SK-N-SH treated with all-trans-retinoic acid at 6 μM for 48 hours (cell line): ENCODE measurements at regions not wholly inside any gene's neighbourhood (a gene's known extent, or its start where the extent isn't known, plus 50 kb on each side); places are given as distances from the start of the nearest gene placed in this dataset.

Experiments
- ATAC-seq: fragments of 200-7000 bp; cut with Tn5 transposase; 3 replicates; pipeline ENCODE4 v1.9.1; 2020; ENCODE audit warnings: mild to moderate bottlenecking, moderate library complexity
- ARNTL ChIP-seq: fragments of 450-650 bp; formaldehyde crosslinking; IDR thresholded peaks from 2 replicates; pipeline ENCODE4 v1.5.0; 2020; ENCODE audit warnings: low read depth, mild to moderate bottlenecking, moderate library complexity, borderline replicate concordance
- BACH2 ChIP-seq: fragments of 250-450 bp; sonication (Bioruptor Pico); IDR thresholded peaks from 2 replicates; pipeline ENCODE4 v1.9.0; 2021; ENCODE audit warnings: mild to moderate bottlenecking, borderline replicate concordance
- CSDC2 ChIP-seq: fragments of 250-450 bp; sonication (Bioruptor Pico); IDR thresholded peaks from 2 replicates; pipeline ENCODE4 v1.5.0; 2020; ENCODE audit warnings: mild to moderate bottlenecking, moderate library complexity
- CSRNP3 ChIP-seq: fragments of 250-450 bp; sonication (Bioruptor Pico); IDR thresholded peaks from 2 replicates; pipeline ENCODE4 v1.5.1; 2021; ENCODE audit warnings: mild to moderate bottlenecking, moderate library complexity
- GLIS3 ChIP-seq: fragments of 250-450 bp; sonication (Bioruptor Pico); IDR thresholded peaks from 2 replicates; pipeline ENCODE4 v1.5.0; 2020; ENCODE audit warnings: mild to moderate bottlenecking, moderate library complexity
- ISL1 ChIP-seq: fragments of 250-450 bp; sonication (Bioruptor Pico); IDR thresholded peaks from 2 replicates; pipeline ENCODE4 v2.1.2; 2022; ENCODE audit warnings: mild to moderate bottlenecking, moderate library complexity
- OSR1 ChIP-seq: fragments of 250-450 bp; sonication (Bioruptor Pico); IDR thresholded peaks from 2 replicates; pipeline ENCODE4 v1.8.0; 2022; ENCODE audit warnings: moderate library complexity, mild to moderate bottlenecking, inconsistent platforms
- PPARA ChIP-seq: fragments of 250-450 bp; sonication (Bioruptor Pico); IDR thresholded peaks from 2 replicates; pipeline ENCODE4 v1.5.0; 2020; ENCODE audit warnings: mild to moderate bottlenecking, borderline replicate concordance
- RARB ChIP-seq: fragments of 250-450 bp; sonication (Bioruptor Pico); IDR thresholded peaks from 2 replicates; pipeline ENCODE4 v1.8.0; 2021; ENCODE audit warnings: mild to moderate bottlenecking, moderate library complexity
- SNAI2 ChIP-seq: fragments of 250-450 bp; sonication (Bioruptor Pico); IDR thresholded peaks from 2 replicates; pipeline ENCODE4 v1.5.0; 2020; ENCODE audit warnings: mild to moderate bottlenecking, moderate library complexity
- TCF4 ChIP-seq: fragments of 250-450 bp; sonication (Bioruptor Pico); IDR thresholded peaks from 2 replicates; pipeline ENCODE4 v1.8.0; 2021; ENCODE audit warnings: mild to moderate bottlenecking, moderate library complexity, borderline replicate concordance
- TOX ChIP-seq: fragments of 250-450 bp; sonication (Bioruptor Pico); IDR thresholded peaks from 2 replicates; pipeline ENCODE4 v1.8.0; 2021; ENCODE audit warnings: mild to moderate bottlenecking, moderate library complexity, borderline replicate concordance
- ZC3H10 ChIP-seq: fragments of 250-450 bp; sonication (Bioruptor Pico); IDR thresholded peaks from 2 replicates; pipeline ENCODE4 v1.5.1; 2021; ENCODE audit warnings: mild to moderate bottlenecking, moderate library complexity
- ZFP3 ChIP-seq: fragments of 250-450 bp; sonication (Bioruptor Pico); IDR thresholded peaks from 2 replicates; pipeline ENCODE4 v1.5.0; 2020; ENCODE audit warnings: mild to moderate bottlenecking, moderate library complexity
- ZFP30 ChIP-seq: fragments of 450-650 bp; formaldehyde crosslinking; IDR thresholded peaks from 2 replicates; pipeline ENCODE4 v1.5.0; 2022; ENCODE audit warnings: mild to moderate bottlenecking, moderate library complexity
- ZNF565 ChIP-seq: fragments of 450-650 bp; formaldehyde crosslinking; conservative IDR thresholded peaks from 2 replicates; pipeline ENCODE4 v1.5.0; 2020; ENCODE audit warnings: low read depth, mild to moderate bottlenecking, moderate library complexity
- ZNF70 ChIP-seq: fragments of 450-650 bp; formaldehyde crosslinking; IDR thresholded peaks from 2 replicates; pipeline ENCODE4 v1.5.0; 2020; ENCODE audit warnings: mild to moderate bottlenecking, moderate library complexity
- TF ChIP-seq, protein P1 (sequence below): fragments of 250-450 bp; sonication (Bioruptor Pico); IDR thresholded peaks from 2 replicates; pipeline ENCODE4 v1.5.1; 2020; ENCODE audit warnings: low read depth, mild to moderate bottlenecking, moderate library complexity
- TF ChIP-seq, protein P2 (sequence below): fragments of 250-450 bp; sonication (Bioruptor Pico); IDR thresholded peaks from 2 replicates; pipeline ENCODE4 v1.8.0; 2021; ENCODE audit warnings: low read depth, mild to moderate bottlenecking, moderate library complexity, borderline replicate concordance
- TF ChIP-seq, protein P3 (sequence below): fragments of 250-450 bp; sonication (Bioruptor Pico); IDR thresholded peaks from 2 replicates; pipeline ENCODE4 v1.5.0; 2020; ENCODE audit warnings: mild to moderate bottlenecking, moderate library complexity

DNA sequence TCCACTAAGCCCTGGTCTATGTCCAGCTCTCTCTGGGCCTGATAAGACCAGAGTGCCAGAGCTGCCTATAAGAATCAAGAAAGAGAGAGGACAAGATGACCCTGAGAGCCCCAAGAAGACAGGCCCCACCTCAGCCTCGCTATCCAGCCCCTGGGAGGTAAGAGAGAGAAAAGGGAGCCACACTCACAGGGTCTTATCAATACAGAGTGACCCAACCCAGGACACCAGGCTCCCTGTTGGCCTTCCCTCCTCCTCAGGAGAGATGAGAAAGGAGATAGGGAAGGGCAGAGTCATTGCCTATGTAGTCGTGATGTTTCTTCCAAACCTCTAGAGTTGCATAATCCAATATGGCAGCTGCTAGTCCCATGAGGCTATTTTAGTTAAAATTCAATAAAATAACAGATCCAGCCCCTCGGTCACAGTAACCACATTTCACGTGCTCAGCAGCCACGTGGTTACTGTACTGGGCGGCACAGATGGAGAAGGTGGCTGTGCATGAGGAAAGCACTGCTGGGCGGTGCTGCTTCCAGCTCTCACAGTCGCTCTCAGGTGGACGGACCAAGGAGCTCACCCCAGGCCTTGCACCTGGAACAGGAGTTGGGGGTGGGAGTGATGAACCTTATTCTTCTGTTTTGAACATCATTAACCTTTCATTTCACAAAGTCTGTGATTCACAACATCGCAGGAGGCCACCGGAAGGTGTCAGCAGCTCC lies 525.8 kb downstream of the SHQ1 start:
- TF ChIP-seq RARB (CRISPR knock-in tag): no peak
- no peak for TF ChIP-seq ISL1 (CRISPR knock-in tag)
- no peak for TF ChIP-seq OSR1 (CRISPR knock-in tag)
- TF ChIP-seq CSDC2 (CRISPR knock-in tag): no peak
- TF ChIP-seq ZC3H10: no peak
- no peak for TF ChIP-seq ZNF70
- TF ChIP-seq, protein P1, sequence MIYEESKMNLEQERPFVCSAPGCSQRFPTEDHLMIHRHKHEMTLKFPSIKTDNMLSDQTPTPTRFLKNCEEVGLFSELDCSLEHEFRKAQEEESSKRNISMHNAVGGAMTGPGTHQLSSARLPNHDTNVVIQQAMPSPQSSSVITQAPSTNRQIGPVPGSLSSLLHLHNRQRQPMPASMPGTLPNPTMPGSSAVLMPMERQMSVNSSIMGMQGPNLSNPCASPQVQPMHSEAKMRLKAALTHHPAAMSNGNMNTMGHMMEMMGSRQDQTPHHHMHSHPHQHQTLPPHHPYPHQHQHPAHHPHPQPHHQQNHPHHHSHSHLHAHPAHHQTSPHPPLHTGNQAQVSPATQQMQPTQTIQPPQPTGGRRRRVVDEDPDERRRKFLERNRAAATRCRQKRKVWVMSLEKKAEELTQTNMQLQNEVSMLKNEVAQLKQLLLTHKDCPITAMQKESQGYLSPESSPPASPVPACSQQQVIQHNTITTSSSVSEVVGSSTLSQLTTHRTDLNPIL (CRISPR knock-in tag): no peak
- no peak for TF ChIP-seq CSRNP3
- no peak for TF ChIP-seq ZFP30 (CRISPR knock-in tag)
- no peak for ATAC-seq

- TF ChIP-seq TOX (CRISPR knock-in tag) (no peak), SNAI2 (CRISPR knock-in tag) (no peak), GLIS3 (CRISPR knock-in tag) (no peak), TCF4 (CRISPR knock-in tag) (no peak), ZFP30 (CRISPR knock-in tag) (no peak), ZNF565 (CRISPR knock-in tag) (no peak), CSDC2 (CRISPR knock-in tag) (no peak), OSR1 (CRISPR knock-in tag) (no peak), BACH2 (CRISPR knock-in tag) (no peak), PPARA (CRISPR knock-in tag) (no peak), RARB (CRISPR knock-in tag) (no peak), ZFP3 (CRISPR knock-in tag) (no peak), ZNF70 (no peak)
- TF ChIP-seq, protein P1 (CRISPR knock-in tag): no peak
- TF ChIP-seq, protein P2, sequence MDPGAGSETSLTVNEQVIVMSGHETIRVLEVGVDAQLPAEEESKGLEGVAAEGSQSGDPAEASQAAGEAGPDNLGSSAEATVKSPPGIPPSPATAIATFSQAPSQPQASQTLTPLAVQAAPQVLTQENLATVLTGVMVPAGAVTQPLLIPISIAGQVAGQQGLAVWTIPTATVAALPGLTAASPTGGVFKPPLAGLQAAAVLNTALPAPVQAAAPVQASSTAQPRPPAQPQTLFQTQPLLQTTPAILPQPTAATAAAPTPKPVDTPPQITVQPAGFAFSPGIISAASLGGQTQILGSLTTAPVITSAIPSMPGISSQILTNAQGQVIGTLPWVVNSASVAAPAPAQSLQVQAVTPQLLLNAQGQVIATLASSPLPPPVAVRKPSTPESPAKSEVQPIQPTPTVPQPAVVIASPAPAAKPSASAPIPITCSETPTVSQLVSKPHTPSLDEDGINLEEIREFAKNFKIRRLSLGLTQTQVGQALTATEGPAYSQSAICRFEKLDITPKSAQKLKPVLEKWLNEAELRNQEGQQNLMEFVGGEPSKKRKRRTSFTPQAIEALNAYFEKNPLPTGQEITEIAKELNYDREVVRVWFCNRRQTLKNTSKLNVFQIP (CRISPR knock-in tag): no peak
- TF ChIP-seq, all 23 proteins: peak for 0
- no peak for ATAC-seq
Observed at GRCh38 chr3:72320955-72321303, 527.3 kb downstream of the SHQ1 start.

GRCh38 chr3:72320095-72320954 lies 527.9 kb downstream of the SHQ1 start:
- no peak for ATAC-seq
- no peak for TF ChIP-seq ARNTL (CRISPR knock-in tag)
- TF ChIP-seq, protein P3, sequence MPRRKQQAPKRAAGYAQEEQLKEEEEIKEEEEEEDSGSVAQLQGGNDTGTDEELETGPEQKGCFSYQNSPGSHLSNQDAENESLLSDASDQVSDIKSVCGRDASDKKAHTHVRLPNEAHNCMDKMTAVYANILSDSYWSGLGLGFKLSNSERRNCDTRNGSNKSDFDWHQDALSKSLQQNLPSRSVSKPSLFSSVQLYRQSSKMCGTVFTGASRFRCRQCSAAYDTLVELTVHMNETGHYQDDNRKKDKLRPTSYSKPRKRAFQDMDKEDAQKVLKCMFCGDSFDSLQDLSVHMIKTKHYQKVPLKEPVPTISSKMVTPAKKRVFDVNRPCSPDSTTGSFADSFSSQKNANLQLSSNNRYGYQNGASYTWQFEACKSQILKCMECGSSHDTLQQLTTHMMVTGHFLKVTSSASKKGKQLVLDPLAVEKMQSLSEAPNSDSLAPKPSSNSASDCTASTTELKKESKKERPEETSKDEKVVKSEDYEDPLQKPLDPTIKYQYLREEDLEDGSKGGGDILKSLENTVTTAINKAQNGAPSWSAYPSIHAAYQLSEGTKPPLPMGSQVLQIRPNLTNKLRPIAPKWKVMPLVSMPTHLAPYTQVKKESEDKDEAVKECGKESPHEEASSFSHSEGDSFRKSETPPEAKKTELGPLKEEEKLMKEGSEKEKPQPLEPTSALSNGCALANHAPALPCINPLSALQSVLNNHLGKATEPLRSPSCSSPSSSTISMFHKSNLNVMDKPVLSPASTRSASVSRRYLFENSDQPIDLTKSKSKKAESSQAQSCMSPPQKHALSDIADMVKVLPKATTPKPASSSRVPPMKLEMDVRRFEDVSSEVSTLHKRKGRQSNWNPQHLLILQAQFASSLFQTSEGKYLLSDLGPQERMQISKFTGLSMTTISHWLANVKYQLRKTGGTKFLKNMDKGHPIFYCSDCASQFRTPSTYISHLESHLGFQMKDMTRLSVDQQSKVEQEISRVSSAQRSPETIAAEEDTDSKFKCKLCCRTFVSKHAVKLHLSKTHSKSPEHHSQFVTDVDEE (CRISPR knock-in tag): no peak
- no peak for TF ChIP-seq SNAI2 (CRISPR knock-in tag)
- TF ChIP-seq, protein P2 (CRISPR knock-in tag): no peak
